Keratinocyte (primary cell): ENCODE measurements at regions not wholly inside any gene's neighbourhood (a gene's known extent, or its start where the extent isn't known, plus 50 kb on each side); places are given as distances from the start of the nearest gene placed in this dataset.

ENCODE experiments used
- DNase-seq: peaks from one replicate; pipeline ENCODE4 v3.0.0-alpha.2; 2011; ENCODE audit warnings: low read depth, missing footprints, low spot score
- FAIRE-seq: peaks from 2 replicates; lab custom pipeline; 2011; peaks lifted over from hg19 to GRCh38; lab: Jason Lieb, UNC
- H2AFZ ChIP-seq: 2 replicates; pipeline ENCODE4 v1.6.0; 2012; ENCODE audit warnings: low read length, control low read depth, inconsistent platforms; ENCODE audit not compliant: control insufficient read depth
- H3K27ac ChIP-seq: 2 replicates; pipeline ENCODE4 v1.5.1; 2011; ENCODE audit warnings: low read length; ENCODE audit not compliant: control insufficient read depth, insufficient read depth
- H3K27me3 ChIP-seq: 3 replicates; pipeline ENCODE4 v1.6.0; 2011; ENCODE audit warnings: low read length; ENCODE audit not compliant: control insufficient read depth, insufficient read depth; ENCODE audit errors: extremely low read depth
- H3K36me3 ChIP-seq, 2 experiments: 2 replicates in 1 of 2; 3 replicates in 1 of 2; pipeline ENCODE4 v1.5.1; 2011; ENCODE audit warnings: low read length in 2 of 2, mild to moderate bottlenecking in 1 of 2; ENCODE audit not compliant: control insufficient read depth in 2 of 2, insufficient read depth in 2 of 2; ENCODE audit errors: extremely low read depth in 1 of 2
- H3K4me1 ChIP-seq: 3 replicates; pipeline ENCODE4 v1.5.1; 2011; ENCODE audit warnings: low read length; ENCODE audit not compliant: control insufficient read depth, insufficient read depth; ENCODE audit errors: extremely low read depth
- H3K4me2 ChIP-seq: 3 replicates; pipeline ENCODE4 v1.6.0; 2011; ENCODE audit warnings: low read depth, low read length; ENCODE audit not compliant: control insufficient read depth, insufficient read depth; ENCODE audit errors: extremely low read depth
- H3K4me3 ChIP-seq, 3 experiments: fragments of 200-600 bp in 1 of 3; sonication (generic) in 1 of 3; 2 replicates in 2 of 3; 3 replicates in 1 of 3; pipeline ENCODE4 v1.5.1; 2011 to 2016; ENCODE audit warnings: low read length in 3 of 3, mild to moderate bottlenecking in 3 of 3, control low read depth in 2 of 3, inconsistent platforms in 1 of 3, low read depth in 1 of 3, mixed read lengths in 1 of 3, mixed run types in 1 of 3, moderate library complexity in 1 of 3; ENCODE audit not compliant: control insufficient read depth in 2 of 3, insufficient read depth in 2 of 3; ENCODE audit errors: extremely low read depth in 1 of 3
- H3K79me2 ChIP-seq: 2 replicates; pipeline ENCODE4 v1.6.0; 2012; ENCODE audit warnings: low read length; ENCODE audit not compliant: control insufficient read depth, insufficient read depth
- H3K9ac ChIP-seq: 3 replicates; pipeline ENCODE4 v1.6.0; 2011; ENCODE audit warnings: low read length; ENCODE audit not compliant: control insufficient read depth, insufficient read depth; ENCODE audit errors: extremely low read depth
- H3K9me1 ChIP-seq: 3 replicates; pipeline ENCODE4 v1.6.0; 2011; ENCODE audit warnings: low read length; ENCODE audit not compliant: control insufficient read depth, insufficient read depth; ENCODE audit errors: extremely low read depth
- H3K9me3 ChIP-seq: 2 replicates; pipeline ENCODE4 v1.5.1; 2012; ENCODE audit warnings: low read depth, low read length; ENCODE audit not compliant: control insufficient read depth
- H4K20me1 ChIP-seq: 3 replicates; pipeline ENCODE4 v1.6.0; 2011; ENCODE audit warnings: low read length; ENCODE audit not compliant: control insufficient read depth, insufficient read depth; ENCODE audit errors: extremely low read depth
- EZH2 ChIP-seq: IDR thresholded peaks from one replicate; pipeline ENCODE4 v1.6.1; 2012; ENCODE audit warnings: inconsistent platforms, mild to moderate bottlenecking, low read length, moderate library complexity
- dilution Hi-C: fragments of 300-500 bp; cut with MboI; formaldehyde crosslinking; loops from one replicate; pipeline ENCODE4 v1.7.0; 2020; ENCODE audit warnings: low sequenced_read_pairs; ENCODE audit not compliant: extremely low pct_ligation_motif_present
- TF ChIP-seq, protein P1 (sequence below), 3 experiments: IDR thresholded peaks in 1 of 3; conservative IDR thresholded peaks in 1 of 3; optimal IDR thresholded peaks in 1 of 3; 2 replicates in 2 of 3; 3 replicates in 1 of 3; pipeline versions ENCODE3 to v1.5.1; 2011; ENCODE audit warnings: low read length in 3 of 3, mild to moderate bottlenecking in 3 of 3, moderate library complexity in 2 of 3, control low read depth in 1 of 3, inconsistent platforms in 1 of 3; ENCODE audit not compliant: insufficient read depth in 2 of 3; ENCODE audit errors: extremely low read depth in 1 of 3

DNA sequence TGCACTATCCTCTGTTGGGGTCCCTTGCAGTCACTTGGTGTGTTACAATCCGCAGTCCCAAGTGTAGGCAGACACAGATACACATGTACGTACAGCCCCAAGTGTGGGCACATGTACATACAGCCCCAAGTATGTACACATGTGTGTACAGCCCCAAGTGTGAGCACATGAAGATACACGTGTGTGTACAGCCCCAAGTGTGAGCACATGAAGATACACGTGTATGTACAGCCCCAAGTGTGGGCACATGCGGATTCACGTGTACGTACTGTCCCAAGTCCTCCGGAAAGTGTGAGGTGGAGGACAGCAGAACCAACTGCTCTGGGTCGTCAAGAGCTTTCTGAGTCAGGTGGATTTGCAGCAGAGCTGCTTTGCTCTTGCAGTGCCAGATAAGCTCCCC lies 440.0 kb downstream of the ZNF516 start:
- FAIRE-seq (no peak), DNase-seq (no peak)
- Histone ChIP-seq H3K4me2 (no peak overlapping the region), H3K36me3 (no peaks in the 10 kb centered on the region), H3K27ac (no peak overlapping the region), H3K9me3 (no peaks in the 10 kb centered on the region), H4K20me1 (no peaks in the 10 kb centered on the region), H3K4me3 (no peak overlapping the region), H2AFZ (no peak overlapping the region), H3K79me2 (no peaks in the 10 kb centered on the region), H3K4me1 (no peaks in the 10 kb centered on the region), H3K9ac (no peak overlapping the region), H3K9me1 (no peaks in the 10 kb centered on the region), H3K27me3 (no peaks in the 10 kb centered on the region)
- no peak for TF ChIP-seq EZH2
- TF ChIP-seq, protein P1, sequence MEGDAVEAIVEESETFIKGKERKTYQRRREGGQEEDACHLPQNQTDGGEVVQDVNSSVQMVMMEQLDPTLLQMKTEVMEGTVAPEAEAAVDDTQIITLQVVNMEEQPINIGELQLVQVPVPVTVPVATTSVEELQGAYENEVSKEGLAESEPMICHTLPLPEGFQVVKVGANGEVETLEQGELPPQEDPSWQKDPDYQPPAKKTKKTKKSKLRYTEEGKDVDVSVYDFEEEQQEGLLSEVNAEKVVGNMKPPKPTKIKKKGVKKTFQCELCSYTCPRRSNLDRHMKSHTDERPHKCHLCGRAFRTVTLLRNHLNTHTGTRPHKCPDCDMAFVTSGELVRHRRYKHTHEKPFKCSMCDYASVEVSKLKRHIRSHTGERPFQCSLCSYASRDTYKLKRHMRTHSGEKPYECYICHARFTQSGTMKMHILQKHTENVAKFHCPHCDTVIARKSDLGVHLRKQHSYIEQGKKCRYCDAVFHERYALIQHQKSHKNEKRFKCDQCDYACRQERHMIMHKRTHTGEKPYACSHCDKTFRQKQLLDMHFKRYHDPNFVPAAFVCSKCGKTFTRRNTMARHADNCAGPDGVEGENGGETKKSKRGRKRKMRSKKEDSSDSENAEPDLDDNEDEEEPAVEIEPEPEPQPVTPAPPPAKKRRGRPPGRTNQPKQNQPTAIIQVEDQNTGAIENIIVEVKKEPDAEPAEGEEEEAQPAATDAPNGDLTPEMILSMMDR (optimal IDR thresholded peaks at IDR 0.05 in 1 of 3, IDR thresholded peaks at IDR 0.05 in 1 of 3, conservative IDR thresholded peaks at IDR 0.05 in 1 of 3; ENCODE audit: extremely low read depth in 1 of 3, insufficient read depth in 2 of 3, low read length in 3 of 3): no peak
- dilution Hi-C loops: no loop called here

DNA sequence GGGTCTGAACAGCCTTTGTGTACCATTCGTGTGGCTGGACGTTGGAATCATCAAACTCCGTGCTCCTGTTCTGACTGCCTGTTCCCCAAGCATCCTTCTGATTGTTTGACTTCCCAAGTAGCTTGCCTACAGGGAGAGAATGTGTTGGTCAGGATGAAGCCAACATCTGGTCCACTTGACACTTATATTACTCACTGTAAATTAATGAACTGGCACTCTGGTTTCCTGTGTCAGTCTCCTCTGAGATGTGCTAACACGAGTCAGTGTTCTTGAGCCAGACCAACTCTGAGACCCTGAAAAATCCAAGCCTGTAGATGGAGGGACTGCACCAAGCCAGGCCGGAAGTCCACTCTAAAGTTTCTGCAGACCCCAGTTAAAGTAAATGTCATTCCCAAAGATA lies 440.9 kb downstream of the ZNF516 start:
- Histone ChIP-seq H3K9me1 (no peaks in the 10 kb centered on the region), H3K27ac (no peak overlapping the region), H3K27me3 (no peaks in the 10 kb centered on the region), H3K36me3 (no peaks in the 10 kb centered on the region), H3K4me1 (no peaks in the 10 kb centered on the region), H3K4me2 (no peak overlapping the region), H3K9ac (no peak overlapping the region), H3K9me3 (no peaks in the 10 kb centered on the region), H2AFZ (no peak overlapping the region), H4K20me1 (no peaks in the 10 kb centered on the region), H3K79me2 (no peaks in the 10 kb centered on the region), H3K4me3 (no peak overlapping the region)
- dilution Hi-C loops: no loop called here
- TF ChIP-seq EZH2: no peak
- TF ChIP-seq, protein P1 (optimal IDR thresholded peaks at IDR 0.05 in 1 of 3, IDR thresholded peaks at IDR 0.05 in 1 of 3, conservative IDR thresholded peaks at IDR 0.05 in 1 of 3; ENCODE audit: extremely low read depth in 1 of 3, insufficient read depth in 2 of 3, low read length in 3 of 3): no peak
- no peak for DNase-seq
- no peak for FAIRE-seq
